ENCODE measurements at regions not wholly inside any gene's neighbourhood (a gene's known extent, or its start where the extent isn't known, plus 50 kb on each side); places are given as distances from the start of the nearest gene placed in this dataset.
A peak's percentile ranks its signal among the peaks of the same experiment; 100 is the strongest.

GRCh38 chr7:34263168-34263567 lies 357.8 kb downstream of the BMPER start:
- peaks cover 7% of the 10 kb centered on the region; the same call in 1 of the 2 replicates for H3K4me1 ChIP-seq (ENCODE audit: low read length)
- no peak overlapping the region for H3K4me2 ChIP-seq (ENCODE audit: low read length)
- H4K20me1 ChIP-seq (ENCODE audit: insufficient read depth, low read length): no peaks in the 10 kb centered on the region
- H3K9me3 ChIP-seq (ENCODE audit: insufficient read depth, low read length): peaks cover 4% of the 10 kb centered on the region; the same call in 1 of the 2 replicates
- H2AFZ ChIP-seq (ENCODE audit: low read depth, low read length): no peak overlapping the region
- no peak overlapping the region for H3K4me3 ChIP-seq (ENCODE audit: low read length)
- no peaks in the 10 kb centered on the region for H3K36me3 ChIP-seq (replicated peaks; ENCODE audit: low read depth, low read length)
- peak overlapping the region; percentile 23; the same call in 1 of the 2 replicates for H3K27ac ChIP-seq (ENCODE audit: low read length)
- H3K79me2 ChIP-seq (ENCODE audit: low read length): no peaks in the 10 kb centered on the region
- no peak for TF ChIP-seq EZH2phosphoT487 (IDR thresholded peaks at IDR 0.05; ENCODE audit: low read depth)
- no peak for TF ChIP-seq CTCF (IDR thresholded peaks at IDR 0.05; ENCODE audit: low read depth, low read length)
- H3K9ac ChIP-seq (ENCODE audit: low read length): no peak overlapping the region
- H3K27me3 ChIP-seq (ENCODE audit: low read depth, low read length): no peaks in the 10 kb centered on the region

- H3K9me3 ChIP-seq (ENCODE audit: insufficient read depth, low read length): no peaks in the 10 kb centered on the region
- no peaks in the 10 kb centered on the region for H4K20me1 ChIP-seq (ENCODE audit: insufficient read depth, low read length)
- no peak overlapping the region for H3K4me2 ChIP-seq (ENCODE audit: low read length)
- no peak for TF ChIP-seq CTCF (IDR thresholded peaks at IDR 0.05; ENCODE audit: low read depth, low read length)
- TF ChIP-seq EZH2phosphoT487 (IDR thresholded peaks at IDR 0.05; ENCODE audit: low read depth): no peak
- H3K27me3 ChIP-seq (ENCODE audit: low read depth, low read length): no peaks in the 10 kb centered on the region
- H2AFZ ChIP-seq (ENCODE audit: low read depth, low read length): no peak overlapping the region
- H3K4me3 ChIP-seq (ENCODE audit: low read length): no peak overlapping the region
- no peaks in the 10 kb centered on the region for H3K4me1 ChIP-seq (ENCODE audit: low read length)
- no peaks in the 10 kb centered on the region for H3K79me2 ChIP-seq (ENCODE audit: low read length)
- H3K9ac ChIP-seq (ENCODE audit: low read length): no peak overlapping the region
- no peaks in the 10 kb centered on the region for H3K36me3 ChIP-seq (replicated peaks; ENCODE audit: low read depth, low read length)
- H3K27ac ChIP-seq (ENCODE audit: low read length): no peak overlapping the region
Measured at GRCh38 chr7:34269084-34269483, 363.7 kb downstream of the BMPER start.

GRCh38 chr7:34275624-34276023 lies 370.3 kb downstream of the BMPER start:
- H3K79me2 ChIP-seq (ENCODE audit: low read length): no peaks in the 10 kb centered on the region
- no peak overlapping the region for H3K4me3 ChIP-seq (ENCODE audit: low read length)
- H2AFZ ChIP-seq (ENCODE audit: low read depth, low read length): no peak overlapping the region
- H3K9ac ChIP-seq (ENCODE audit: low read length): no peak overlapping the region
- no peaks in the 10 kb centered on the region for H3K27me3 ChIP-seq (ENCODE audit: low read depth, low read length)
- peaks cover 4% of the 10 kb centered on the region; the same call in 1 of the 2 replicates for H3K4me1 ChIP-seq (ENCODE audit: low read length)
- TF ChIP-seq CTCF (IDR thresholded peaks at IDR 0.05; ENCODE audit: low read depth, low read length) (no peak), EZH2phosphoT487 (IDR thresholded peaks at IDR 0.05; ENCODE audit: low read depth) (no peak)
- no peaks in the 10 kb centered on the region for H3K9me3 ChIP-seq (ENCODE audit: insufficient read depth, low read length)
- H3K27ac ChIP-seq (ENCODE audit: low read length): no peak overlapping the region
- H4K20me1 ChIP-seq (ENCODE audit: insufficient read depth, low read length): no peaks in the 10 kb centered on the region
- H3K36me3 ChIP-seq (replicated peaks; ENCODE audit: low read depth, low read length): no peaks in the 10 kb centered on the region
- H3K4me2 ChIP-seq (ENCODE audit: low read length): no peak overlapping the region

GRCh38 chr7:34277016-34277802 lies 371.9 kb downstream of the BMPER start:
- Histone ChIP-seq H3K27ac (ENCODE audit: low read length) (no peak overlapping the region), H2AFZ (ENCODE audit: low read depth, low read length) (no peak overlapping the region), H3K4me3 (ENCODE audit: low read length) (no peak overlapping the region), H3K36me3 (replicated peaks; ENCODE audit: low read depth, low read length) (no peaks in the 10 kb centered on the region), H3K79me2 (ENCODE audit: low read length) (no peaks in the 10 kb centered on the region), H3K9me3 (ENCODE audit: insufficient read depth, low read length) (no peaks in the 10 kb centered on the region), H3K4me2 (ENCODE audit: low read length) (peak overlapping the region; percentile 20; the same call in 1 of the 2 replicates), H3K4me1 (ENCODE audit: low read length) (peaks cover 4% of the 10 kb centered on the region; the same call in 1 of the 2 replicates), H3K27me3 (ENCODE audit: low read depth, low read length) (no peaks in the 10 kb centered on the region), H4K20me1 (ENCODE audit: insufficient read depth, low read length) (no peaks in the 10 kb centered on the region), H3K9ac (ENCODE audit: low read length) (no peak overlapping the region)
- TF ChIP-seq CTCF (IDR thresholded peaks at IDR 0.05; ENCODE audit: low read depth, low read length) (no peak), EZH2phosphoT487 (IDR thresholded peaks at IDR 0.05; ENCODE audit: low read depth) (no peak)
